GM21528 (cell line): ENCODE measurements at regions not wholly inside any gene's neighbourhood (a gene's known extent, or its start where the extent isn't known, plus 50 kb on each side); places are given as distances from the start of the nearest gene placed in this dataset.

Experiments used
- ATAC-seq: cut with Tn5 transposase; IDR thresholded peaks from one replicate; pipeline ENCODE4 v1.9.1; 2021; ENCODE audit warnings: mild to moderate bottlenecking, moderate library complexity; ENCODE audit not compliant: unreplicated experiment, low FRiP score

GRCh38 chr5:96081276-96081858 is 119.7 kb upstream of the ELL2 start:
- no peak for ATAC-seq

GRCh38 chr5:96080557-96080956 is 118.9 kb upstream of the ELL2 start:
- no peak for ATAC-seq

DNA sequence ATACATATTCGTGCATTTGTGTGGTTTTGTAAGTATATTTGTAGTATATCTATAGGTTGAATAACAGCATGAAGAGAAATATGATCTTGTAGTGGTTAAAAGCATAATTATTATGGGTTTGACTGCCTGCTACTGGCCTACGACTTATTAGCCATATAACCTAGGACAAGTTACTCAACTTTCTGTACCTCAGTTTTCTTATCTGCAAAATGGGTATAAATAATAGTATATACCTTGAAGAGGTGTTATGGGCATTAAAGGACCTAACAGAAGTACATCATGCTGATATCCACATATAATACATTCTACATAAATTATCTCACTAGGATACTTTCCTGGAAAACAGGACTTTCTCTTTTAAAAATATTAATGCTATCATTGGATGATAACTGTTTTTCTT is 118.3 kb upstream of the ELL2 start:
- ATAC-seq, result no peak

DNA sequence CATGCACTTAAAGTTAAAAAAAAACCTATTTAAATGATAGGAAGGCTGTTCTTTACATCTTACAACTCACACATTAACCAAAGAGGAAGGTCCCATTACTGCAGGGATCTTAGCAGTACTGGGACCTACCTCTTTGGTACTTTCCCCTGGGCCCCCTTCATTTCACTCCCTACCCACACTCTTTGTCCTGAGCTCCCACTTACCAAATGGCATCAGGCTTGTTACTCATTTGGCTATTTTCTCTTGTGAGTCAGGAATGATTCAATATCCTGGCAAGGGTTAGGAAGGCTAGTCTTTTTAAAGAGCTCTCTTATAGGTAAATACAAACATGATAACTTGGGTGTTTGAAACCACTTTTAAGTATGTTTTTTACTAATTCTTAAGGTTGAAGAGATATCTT is 117.4 kb upstream of the ELL2 start:
- no peak for ATAC-seq

DNA sequence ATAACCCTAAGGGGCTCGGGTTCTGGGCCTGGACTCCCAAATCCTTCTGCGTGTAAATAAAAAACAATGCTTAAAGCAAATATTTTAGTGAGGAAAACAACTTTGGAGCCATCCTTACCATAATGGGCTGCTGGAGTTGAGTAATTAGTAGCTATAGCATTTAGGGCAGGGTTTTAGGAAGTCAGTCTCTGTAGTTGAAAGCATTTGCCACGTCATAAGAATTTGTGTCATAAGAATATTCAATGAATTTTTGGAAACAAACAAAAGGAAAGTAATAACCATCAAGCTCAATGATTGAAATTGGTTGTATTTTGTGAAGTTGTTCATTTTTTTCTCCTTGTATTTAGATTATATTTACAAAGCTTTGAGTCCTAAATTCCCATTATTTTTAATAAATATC is 114.8 kb upstream of the ELL2 start:
- ATAC-seq, result no peak

DNA sequence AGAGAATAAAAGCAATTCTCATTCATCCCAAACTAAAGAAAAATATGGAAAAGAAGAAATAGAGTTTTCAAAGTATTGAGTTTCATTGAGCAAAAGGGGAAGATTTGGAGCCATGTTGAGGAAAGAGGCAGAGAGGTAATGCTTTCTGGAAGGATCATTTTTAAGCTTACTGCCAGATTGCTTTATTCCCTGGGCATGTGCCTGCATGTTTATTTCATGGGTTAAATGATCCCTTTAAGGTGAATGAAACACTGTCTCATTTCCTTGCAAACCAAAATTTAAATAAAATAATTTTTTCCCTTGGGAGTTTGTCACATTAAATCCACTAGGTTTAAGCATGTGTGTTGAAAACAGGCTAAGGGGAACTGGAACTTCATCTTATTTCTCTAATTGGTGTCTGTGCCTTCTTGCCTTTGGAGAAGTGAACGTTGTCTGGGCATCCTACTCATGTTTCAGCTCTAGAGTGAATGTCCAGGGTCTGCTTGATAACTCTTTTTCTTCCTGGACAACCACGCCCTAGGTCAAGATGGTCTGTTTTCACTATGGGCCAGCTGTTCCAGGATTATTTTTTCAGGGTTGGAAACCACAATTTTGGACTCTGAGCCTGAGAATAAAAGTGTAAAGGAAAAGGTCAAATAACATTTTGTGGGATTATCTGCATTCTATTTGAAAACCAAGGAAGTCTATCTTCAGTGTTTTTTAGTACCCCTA is 114.1 kb upstream of the ELL2 start:
- no peak for ATAC-seq

GRCh38 chr5:96074870-96075269 is 113.2 kb upstream of the ELL2 start:
- ATAC-seq, result no peak

DNA sequence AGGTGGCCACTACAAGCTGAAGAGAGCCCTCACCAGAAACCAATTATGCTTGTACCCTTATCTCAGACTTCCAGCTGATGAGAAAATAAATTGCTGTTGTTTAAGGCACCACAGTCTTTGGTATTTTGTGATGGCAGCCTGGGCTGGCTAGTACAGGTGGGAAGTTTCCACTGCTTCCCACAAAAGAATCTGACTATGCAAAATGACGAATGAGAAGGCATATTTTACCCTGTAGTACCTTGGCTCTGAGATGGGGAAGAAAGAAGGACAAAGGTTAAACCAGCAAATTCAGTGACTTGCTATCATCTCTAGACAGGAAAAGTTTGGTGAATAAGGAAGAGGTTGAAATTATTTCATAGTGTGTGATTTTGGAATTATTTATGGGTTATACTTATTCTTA is 112.8 kb upstream of the ELL2 start:
- ATAC-seq, result no peak

DNA sequence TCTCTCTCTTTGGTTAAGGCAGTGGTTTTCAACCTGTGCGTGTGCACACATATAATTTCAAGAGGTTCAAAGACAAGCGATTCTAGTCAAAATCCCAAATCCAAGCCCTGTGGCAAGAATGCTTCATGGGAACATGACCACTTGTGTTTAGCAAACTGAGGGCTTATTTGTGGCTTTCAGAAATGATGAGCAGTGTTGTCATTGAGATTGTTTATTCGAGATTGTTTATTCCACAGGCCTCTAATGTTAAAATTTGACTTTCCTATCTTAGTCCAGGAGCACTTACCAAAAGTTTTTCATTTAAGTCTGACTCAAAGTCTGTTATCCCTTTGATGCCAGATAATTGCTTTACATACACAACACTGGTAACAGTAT is 111.1 kb upstream of the ELL2 start:
- no peak for ATAC-seq

GRCh38 chr5:96072138-96072790 is 110.6 kb upstream of the ELL2 start:
- no peak for ATAC-seq

- ATAC-seq, result no peak
Observed at GRCh38 chr5:96070622-96071225, 109.1 kb upstream of the ELL2 start.

- no peak for ATAC-seq
Observed at GRCh38 chr5:96067894-96068614, 106.4 kb upstream of the ELL2 start.

DNA sequence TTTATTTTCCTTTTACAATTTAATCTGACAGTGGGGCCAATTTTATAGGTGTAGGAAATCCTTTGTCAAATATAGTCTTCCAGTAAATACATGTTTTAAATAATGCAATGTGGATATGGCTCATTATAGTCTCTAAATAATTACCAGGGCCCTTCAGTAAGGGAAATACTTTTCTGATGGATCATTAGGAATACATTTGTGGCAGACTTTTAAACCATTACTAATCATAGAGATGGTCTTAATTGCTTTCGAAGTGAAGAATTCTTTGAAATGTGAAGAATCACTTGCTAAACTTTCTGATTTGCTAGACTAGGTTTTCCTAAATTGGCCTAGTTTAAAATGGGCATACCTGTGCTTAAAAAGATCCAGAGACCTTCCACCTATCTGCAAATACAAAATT is 105.6 kb upstream of the ELL2 start:
- no peak for ATAC-seq

DNA sequence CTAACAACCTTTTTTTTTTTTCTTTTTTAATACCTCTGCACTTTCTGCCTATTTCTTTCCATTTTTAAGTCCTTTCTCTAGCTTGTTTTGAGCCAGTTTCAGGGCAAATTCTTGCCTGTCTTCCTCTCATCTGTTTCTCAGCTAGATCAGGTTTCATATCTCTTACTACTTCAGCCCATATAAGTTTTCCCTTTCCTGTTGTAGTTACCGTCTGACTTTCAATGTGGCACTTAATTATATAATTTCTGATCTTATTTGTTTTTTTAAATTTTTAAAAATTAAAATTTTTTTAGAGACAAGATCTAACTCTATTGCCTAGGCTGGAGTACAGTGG is 104.7 kb upstream of the ELL2 start:
- ATAC-seq, result no peak

GRCh38 chr5:96065685-96066385 is 104.2 kb upstream of the ELL2 start:
- ATAC-seq, result no peak

- no peak for ATAC-seq
Observed at GRCh38 chr5:96064877-96065276, 103.2 kb upstream of the ELL2 start.

DNA sequence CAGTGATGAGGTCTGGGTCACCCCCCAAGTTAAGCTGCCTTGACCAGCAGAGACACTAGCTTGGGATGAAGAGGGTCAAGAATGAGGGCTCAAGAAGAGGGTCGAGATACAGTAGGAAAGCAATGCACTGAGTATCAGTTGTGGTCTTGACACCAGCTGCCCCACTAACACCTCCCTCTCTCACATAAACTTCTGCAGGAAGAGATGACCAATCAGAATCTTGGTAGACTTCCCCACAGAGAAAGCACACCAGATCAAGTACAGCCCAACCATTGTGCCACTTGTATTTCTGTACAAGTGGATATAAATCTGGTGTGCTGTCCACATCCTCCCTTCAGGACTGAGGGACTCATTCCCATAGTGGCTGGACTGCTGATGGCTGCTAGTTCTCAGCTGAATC is 101.2 kb upstream of the ELL2 start:
- ATAC-seq, result no peak

- no peak for ATAC-seq
Observed at GRCh38 chr5:96058084-96058483, 96.4 kb upstream of the ELL2 start.

- ATAC-seq, result no peak
Observed at GRCh38 chr5:96054311-96055030, 92.8 kb upstream of the ELL2 start.
